Suppressor macrophage treated with lipopolysaccharide for 1 hour (primary cell): ENCODE measurements at regions not wholly inside any gene's neighbourhood (a gene's known extent, or its start where the extent isn't known, plus 50 kb on each side); places are given as distances from the start of the nearest gene placed in this dataset.
"Not testable (repeated sequence)": the region's sequence is repeated elsewhere in the genome, so short reads cannot be mapped to it uniquely, and the experiment has no call there.

Experiments
- DNase-seq, 3 donors: peaks; one replicate each; pipeline ENCODE4 v3.0.0-alpha.2; 2020 to 2022

DNA sequence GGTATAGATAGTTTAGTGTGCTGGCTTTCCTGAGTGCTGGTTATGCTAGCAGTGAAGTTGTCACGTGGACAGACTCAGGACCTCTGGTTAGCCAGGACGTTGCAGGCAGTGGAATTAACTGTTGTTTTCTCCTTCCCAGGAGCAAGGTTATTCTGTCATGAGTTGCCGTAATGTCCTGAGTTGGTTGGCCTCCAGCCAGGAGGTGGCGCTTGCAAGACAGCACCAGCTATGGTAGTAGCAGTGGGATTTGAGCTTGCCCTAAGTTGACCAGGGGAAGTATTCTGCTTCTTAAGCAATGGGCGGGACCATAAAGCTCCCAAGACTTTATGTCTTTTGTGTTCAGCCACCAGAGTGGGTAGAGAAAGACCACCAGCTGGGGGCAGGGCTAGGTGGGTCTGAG is 240.7 kb upstream of the DNAJC19 start:
- DNase-seq = no peak

DNA sequence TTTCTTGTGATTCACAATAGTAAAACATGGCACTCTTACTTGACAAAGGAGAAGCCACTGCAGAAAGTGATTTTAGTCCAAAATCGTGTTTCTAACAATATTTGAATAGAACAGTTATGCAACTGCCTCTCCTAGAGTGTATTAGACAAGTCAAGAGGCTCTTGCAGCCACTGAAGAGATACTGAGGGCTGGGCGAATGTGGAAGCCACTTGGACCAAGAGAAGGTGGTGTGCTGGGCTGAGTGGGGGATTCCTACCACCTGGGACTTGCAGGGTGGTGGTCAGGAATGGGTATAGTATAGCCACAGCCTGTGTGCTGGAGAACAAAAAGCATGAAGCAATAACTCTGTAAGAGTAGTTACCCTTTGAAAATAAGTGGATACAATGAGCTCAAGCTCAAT is 223.8 kb upstream of the DNAJC19 start:
- no peak for DNase-seq

DNA sequence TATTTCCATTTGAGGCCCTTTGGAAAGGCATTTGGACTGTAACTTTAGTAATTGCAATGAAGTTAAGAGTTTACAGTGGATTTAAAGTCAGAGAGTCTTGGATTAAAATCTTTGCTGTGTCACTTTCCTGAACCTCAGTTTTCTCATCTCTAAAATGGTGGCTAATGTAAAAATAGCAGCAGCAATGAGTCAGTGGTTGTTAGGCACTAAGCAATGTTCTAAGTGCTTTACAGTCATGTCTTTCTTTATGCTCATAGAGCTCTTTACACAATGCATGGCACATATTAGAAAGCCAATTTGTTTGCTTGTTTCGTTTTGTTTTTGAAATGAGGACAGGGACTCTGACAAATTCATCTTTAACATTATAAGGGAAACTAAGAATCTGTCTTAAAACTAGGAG is 222.7 kb upstream of the DNAJC19 start:
- no peak for DNase-seq

- peak in 1 of 3 donors; percentile 2 for DNase-seq
Measured at GRCh38 chr3:181210275-181210674, 220.7 kb upstream of the DNAJC19 start.

DNA sequence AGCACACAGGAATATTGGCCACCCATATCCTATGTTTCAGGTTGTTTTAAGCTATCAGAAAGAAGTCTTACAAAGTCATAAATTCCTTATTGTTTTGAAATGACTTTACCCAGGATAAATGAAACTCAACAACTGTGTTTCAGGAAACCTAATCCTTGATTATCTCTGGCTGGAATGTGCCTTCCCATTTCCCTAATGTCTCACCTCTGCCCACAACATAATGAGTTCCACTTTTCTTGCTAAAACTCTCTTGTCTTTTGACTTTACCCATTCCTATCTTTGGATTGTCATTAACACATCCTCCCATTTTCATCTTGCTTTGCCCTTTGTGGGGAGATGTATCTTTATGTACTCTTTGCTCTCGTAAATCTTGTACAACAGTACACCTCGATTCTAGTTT is 200.0 kb upstream of the DNAJC19 start:
- DNase-seq = no peak

DNA sequence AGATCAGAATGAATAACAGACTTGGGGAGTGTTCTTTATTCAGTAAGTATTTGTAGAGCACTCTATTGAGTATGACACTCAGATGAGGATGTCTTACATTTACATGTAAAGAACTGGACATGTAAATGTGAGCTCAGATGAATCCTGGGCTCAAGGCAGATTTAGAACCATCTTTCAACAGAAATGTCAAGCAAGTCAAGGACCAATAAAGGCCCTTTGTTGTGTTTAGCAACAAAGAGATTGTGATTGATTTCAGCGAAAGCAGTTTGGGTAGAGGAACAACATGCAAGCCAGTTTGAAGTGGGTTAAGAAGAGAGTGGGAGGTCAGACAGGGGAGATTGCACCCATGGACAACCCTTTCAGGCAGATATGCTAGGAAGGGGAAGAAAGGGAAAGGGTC is 194.2 kb upstream of the DNAJC19 start:
- no peak for DNase-seq

DNA sequence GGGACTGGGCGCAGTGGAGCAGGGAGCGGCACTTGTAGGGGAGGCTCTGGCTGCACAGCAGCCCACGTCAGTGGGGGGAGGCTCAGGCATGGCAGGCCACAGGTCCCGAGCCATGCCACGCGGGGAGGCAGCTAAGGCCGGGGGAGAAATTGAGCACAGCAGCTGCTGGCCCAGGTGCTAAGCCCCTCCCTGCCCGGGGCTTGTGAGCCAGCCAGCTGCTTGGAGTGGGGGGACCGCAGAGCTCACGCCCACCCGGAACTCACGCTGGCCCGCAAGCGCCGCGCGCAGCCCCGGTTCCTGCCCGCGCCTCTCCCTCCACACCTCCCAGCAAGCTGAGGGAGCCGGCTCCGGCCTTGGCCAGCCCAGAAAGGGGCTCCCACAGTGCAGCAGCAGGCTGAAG is 193.5 kb upstream of the DNAJC19 start:
- DNase-seq = not testable (repeated sequence)

GRCh38 chr3:181178991-181179390 is 189.5 kb upstream of the DNAJC19 start:
- no peak for DNase-seq

- peak; percentile 49 to 69 (median 52) for DNase-seq
Measured at GRCh38 chr3:181176601-181177000, 187.1 kb upstream of the DNAJC19 start.

GRCh38 chr3:181174676-181175233 is 185.2 kb upstream of the DNAJC19 start:
- DNase-seq = no peak

DNA sequence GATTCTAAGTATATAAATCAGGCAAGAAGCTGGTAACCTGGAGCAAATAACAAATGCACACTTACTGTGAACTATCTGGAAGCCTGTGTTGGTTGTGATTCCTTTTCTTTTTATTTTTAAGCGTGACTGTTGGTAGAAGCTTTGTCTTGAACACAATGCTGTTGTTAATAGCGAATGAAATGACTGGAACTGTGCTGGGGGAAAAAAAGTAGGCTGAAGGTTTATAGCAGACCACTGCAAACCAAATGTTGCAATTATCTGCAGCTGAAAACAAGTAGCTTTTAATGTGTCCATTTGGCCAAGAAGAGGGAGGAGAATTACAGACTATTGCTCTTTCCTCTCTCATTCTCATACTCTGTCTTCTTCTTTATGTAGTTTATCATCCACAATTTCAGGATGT is 184.5 kb upstream of the DNAJC19 start:
- DNase-seq = no peak

GRCh38 chr3:181173227-181173626 is 183.7 kb upstream of the DNAJC19 start:
- no peak for DNase-seq

GRCh38 chr3:181134873-181135272 is 145.3 kb upstream of the DNAJC19 start:
- no peak for DNase-seq

DNA sequence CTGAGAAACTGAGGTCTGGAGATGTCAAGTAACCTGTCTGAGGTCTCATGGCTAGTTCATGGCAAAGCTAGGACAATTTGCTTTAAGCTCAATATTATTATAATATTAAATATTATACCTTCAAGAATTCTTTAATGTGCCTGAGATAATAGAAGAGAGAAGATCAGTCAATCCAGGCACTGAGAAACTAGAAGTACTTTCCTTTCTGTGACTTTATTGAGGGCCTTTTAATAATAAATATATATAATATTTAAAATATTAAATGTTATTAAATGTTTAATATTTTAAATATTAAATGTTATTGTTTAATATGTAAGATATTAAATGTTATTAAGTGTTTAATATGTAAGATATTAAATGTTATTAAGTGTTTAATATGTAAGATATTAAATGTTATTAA is 144.3 kb upstream of the DNAJC19 start:
- no peak for DNase-seq

- no peak for DNase-seq
Measured at GRCh38 chr3:181105646-181106045, 116.1 kb upstream of the DNAJC19 start.

GRCh38 chr3:181103605-181104004 is 114.1 kb upstream of the DNAJC19 start:
- DNase-seq = peak in 2 of 3 donors; percentile 0 to 1

GRCh38 chr3:181086011-181086410 is 96.5 kb upstream of the DNAJC19 start:
- no peak for DNase-seq

DNA sequence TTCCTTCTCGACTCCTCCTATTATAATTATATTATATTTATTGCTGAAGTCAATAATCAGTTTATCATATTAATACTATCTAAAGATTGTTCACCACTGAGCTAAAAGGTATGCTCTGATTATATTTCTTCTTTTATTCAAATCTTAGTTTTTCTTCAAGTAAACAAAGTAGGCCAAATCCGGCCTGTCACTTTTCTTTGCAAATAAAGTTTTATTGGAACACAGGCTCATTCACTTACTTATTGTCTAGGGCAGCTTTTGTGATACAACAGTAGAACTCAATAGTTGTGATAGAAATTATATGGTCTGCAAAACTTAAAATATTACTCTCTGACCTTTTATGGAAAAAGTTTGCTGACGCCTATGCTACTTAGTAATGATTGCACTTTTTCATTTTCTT is 92.4 kb upstream of the DNAJC19 start:
- no peak for DNase-seq

GRCh38 chr3:181076558-181076957 is 87.0 kb upstream of the DNAJC19 start:
- DNase-seq = no peak

GRCh38 chr3:181075098-181075497 is 85.6 kb upstream of the DNAJC19 start:
- DNase-seq = no peak

GRCh38 chr3:181066143-181067087 is 76.9 kb upstream of the DNAJC19 start:
- DNase-seq = no peak

- no peak for DNase-seq
Measured at GRCh38 chr3:181056136-181056732, 66.7 kb upstream of the DNAJC19 start.

GRCh38 chr3:181054538-181054937 is 65.0 kb upstream of the DNAJC19 start:
- DNase-seq = no peak

DNA sequence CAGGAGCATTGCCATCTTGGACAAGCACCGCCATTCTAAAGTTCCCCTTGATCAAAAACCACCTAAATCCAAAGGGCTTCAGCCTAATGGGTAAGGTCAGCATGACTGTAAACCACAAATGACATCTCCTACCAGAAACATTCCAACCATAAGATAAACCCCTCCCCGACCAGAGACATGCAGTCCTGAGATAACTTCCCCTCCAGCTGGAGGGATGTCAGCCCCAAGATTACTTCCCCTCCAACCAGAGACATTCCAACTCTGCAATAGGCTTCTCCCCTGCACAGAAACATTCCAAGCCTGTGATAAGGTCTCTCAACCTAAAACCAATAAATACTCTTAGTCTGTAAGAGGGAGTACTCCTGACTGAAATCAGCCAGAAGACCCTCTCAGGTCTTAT is 62.7 kb upstream of the DNAJC19 start:
- DNase-seq = no peak
